GM18498 (cell line): ENCODE measurements at regions not wholly inside any gene's neighbourhood (a gene's known extent, or its start where the extent isn't known, plus 50 kb on each side); places are given as distances from the start of the nearest gene placed in this dataset.
A peak's percentile ranks its signal among the peaks of the same experiment; 100 is the strongest.

Source experiments
- ATAC-seq: cut with Tn5 transposase; IDR thresholded peaks from one replicate; pipeline ENCODE4 v1.9.1; 2021; ENCODE audit warnings: mild to moderate bottlenecking, moderate library complexity; ENCODE audit not compliant: unreplicated experiment

GRCh38 chr7:118013252-118014010 is 140.2 kb upstream of the CTTNBP2 start:
- ATAC-seq = no peak

- no peak for ATAC-seq
These were observed 149.3 kb upstream of the CTTNBP2 start for GRCh38 chr7:118022546-118022945.

GRCh38 chr7:118026791-118027190 is 153.6 kb upstream of the CTTNBP2 start:
- no peak for ATAC-seq

- no peak for ATAC-seq
These were observed 155.0 kb upstream of the CTTNBP2 start for GRCh38 chr7:118028226-118028625.

GRCh38 chr7:118029826-118030422 is 154.0 kb upstream of the LSM8 start:
- ATAC-seq = no peak

DNA sequence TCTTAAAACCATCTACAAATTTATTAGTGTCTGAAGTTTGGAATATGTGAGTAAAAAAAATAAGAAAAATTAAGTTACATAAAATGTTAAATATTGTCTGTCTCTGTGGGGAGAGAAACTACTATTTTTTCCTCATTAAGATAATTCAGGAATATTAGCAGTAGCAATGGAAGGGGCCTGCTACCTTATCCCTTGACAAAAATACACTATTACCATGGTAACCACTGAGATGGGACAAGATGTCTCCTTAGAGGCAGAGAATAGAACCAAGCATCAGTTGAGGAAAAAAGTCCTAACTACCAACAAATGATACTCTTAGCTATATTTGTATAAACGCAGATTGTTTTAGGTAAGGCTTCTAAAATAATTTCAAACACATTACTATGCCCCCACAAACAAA is 150.7 kb upstream of the LSM8 start:
- ATAC-seq = no peak

DNA sequence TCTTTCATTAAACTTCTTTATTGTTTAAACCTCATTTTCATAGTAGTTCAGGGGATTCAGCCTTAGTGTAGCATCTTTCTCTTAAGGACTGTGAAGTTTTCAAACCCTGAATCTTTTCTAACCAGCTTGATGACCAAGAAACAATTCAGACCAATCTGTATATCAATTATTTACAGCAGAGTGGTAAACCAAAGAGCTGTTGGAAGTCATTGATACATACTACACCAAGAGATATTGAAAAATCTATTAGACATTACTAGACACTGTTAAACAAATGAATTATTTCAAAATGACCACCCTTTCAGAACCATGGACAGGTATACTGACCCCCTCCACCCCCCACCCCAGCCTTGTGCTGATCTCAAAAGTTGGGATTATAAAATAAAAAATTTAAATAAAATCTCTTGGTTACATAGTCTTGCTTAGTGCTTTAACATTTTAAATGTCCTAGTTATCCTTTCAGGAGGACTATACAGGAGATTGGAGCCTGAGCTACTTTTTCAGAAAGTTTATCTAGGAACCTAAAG is 143.9 kb upstream of the LSM8 start:
- peak; percentile 27 for ATAC-seq

DNA sequence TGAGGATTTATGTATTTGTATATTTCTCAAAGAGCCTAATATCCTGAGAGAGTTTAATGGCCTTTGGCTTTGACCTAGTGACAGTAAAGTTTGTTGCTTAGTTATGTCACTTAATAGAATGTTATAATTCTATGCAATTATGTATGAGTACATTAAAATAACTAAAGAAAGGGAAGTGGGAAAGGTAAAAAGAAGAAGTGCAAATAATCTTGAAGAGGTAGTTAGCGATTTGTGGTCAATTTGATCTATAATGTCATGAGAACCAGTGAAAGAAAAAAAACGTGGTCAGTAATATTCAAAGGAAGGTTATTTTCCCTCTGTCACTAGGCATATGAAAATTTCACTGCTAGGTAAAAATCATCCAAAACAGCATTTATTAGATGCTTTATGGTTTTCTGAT is 143.4 kb upstream of the LSM8 start:
- peak; percentile 78 for ATAC-seq

DNA sequence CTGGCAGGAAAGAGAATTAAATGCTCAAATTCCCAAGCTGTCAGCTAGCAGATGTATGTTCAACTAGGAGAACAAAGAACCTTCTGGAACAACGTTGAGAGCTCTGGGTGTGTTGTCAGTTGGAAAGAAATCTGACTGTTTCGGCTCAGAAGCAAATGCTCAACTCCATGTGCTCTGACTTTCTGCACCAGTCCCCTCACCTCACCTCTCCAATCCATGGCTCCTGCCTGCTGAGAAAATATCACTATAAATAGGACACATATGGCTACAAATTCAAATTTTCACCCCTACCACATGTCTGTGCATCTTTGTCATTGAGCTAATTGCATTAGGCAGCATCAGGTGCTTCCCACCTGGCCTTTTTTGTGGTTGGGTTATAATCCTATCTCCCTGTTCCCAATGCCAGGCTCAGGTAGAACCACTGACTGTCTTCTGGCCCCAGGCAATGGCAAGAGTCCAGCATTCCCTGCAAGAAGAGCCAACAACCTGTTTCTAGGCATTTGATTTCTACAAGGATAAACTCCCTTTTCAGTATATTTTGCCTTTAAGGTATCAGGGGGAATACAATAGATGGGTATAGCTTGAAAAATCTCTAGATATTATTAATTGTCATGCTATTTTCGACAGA is 142.6 kb upstream of the LSM8 start:
- ATAC-seq = no peak

DNA sequence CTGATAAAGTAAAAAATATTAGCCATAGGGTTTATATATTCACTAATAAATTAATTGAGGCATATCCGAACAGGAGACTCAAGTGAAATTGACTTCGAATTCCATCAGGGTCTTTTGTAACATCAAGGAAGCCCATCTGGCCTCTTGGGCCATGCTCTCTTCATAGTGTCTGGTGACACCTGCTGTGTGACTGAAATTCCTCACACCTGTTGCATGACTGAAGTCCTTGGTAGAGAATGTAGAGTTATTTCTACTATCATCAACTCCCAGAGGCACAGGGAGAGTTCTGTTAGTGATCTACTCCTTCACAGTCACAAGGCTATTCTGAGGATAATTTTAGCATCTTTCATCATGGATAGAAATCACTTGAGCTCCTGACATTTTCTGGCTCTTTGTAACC is 138.3 kb upstream of the LSM8 start:
- ATAC-seq = no peak

- ATAC-seq = no peak
These were observed 137.9 kb upstream of the LSM8 start for GRCh38 chr7:118046086-118046485.

- ATAC-seq = no peak
These were observed 137.2 kb upstream of the LSM8 start for GRCh38 chr7:118046801-118047200.

- no peak for ATAC-seq
These were observed 131.6 kb upstream of the LSM8 start for GRCh38 chr7:118052336-118052735.

DNA sequence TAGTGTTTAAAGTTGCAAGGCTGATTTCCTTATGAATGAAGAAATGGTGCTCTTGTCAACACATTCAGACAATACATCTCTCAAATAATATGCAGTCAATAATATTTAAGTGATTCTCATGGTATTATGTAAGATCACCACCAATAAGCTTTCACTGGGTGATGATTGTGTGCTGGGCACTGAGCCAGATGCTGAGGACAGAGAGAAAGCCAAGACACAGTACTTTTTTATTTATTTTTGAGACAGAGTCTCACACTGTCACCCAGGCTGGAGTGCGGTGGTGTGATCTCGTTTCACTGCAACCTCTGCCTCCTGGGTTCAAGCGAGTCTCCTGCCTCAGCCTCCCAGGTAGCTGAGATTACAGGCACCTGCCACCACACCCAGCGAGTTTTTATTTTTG is 130.6 kb upstream of the LSM8 start:
- no peak for ATAC-seq

- no peak for ATAC-seq
These were observed 129.4 kb upstream of the LSM8 start for GRCh38 chr7:118054529-118054928.

GRCh38 chr7:118055647-118056046 is 128.3 kb upstream of the LSM8 start:
- no peak for ATAC-seq

- ATAC-seq = no peak
These were observed 126.6 kb upstream of the LSM8 start for GRCh38 chr7:118057404-118057803.

GRCh38 chr7:118059209-118059608 is 124.8 kb upstream of the LSM8 start:
- ATAC-seq = no peak

- ATAC-seq = no peak
These were observed 123.3 kb upstream of the LSM8 start for GRCh38 chr7:118060692-118061091.

GRCh38 chr7:118061386-118061785 is 122.6 kb upstream of the LSM8 start:
- ATAC-seq = no peak

DNA sequence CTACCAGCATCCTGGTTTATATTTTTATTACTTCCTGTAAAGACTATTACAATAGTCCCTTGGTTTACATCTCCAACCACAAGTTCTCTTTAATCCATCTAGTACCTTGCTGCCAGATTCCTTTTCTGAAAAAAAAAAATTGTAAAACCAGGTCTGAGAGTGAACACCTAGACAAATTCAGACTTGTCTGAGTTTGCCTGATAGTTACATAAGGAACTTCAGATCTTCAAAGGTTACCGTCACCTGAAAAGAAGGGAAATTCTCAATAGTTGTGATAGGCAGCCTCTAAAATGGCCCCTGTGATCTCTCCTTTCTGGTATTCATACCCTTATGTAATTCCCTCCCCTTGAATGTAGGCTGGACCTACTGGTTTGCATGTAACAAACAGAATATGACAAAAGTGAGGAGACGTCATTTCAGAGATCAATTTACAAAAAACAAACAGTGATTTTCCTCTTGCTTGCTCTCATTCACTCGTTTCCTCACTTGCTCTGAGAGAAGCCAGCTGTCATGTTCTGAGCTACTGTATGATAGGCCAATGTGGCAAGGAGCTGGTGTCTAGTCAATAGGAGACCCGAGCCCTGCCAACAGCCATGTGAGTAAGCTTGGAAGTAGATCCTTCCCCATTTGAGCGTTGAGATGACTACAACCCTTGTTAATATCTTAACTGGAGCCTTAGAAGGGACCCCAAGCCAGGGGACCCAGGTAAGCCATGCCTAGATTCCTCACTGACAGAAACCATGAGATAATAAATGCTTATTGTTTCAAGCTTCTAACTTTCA is 110.9 kb upstream of the LSM8 start:
- ATAC-seq = no peak
